ENCODE measurements at regions not wholly inside any gene's neighbourhood (a gene's known extent, or its start where the extent isn't known, plus 50 kb on each side); places are given as distances from the start of the nearest gene placed in this dataset.

DNA sequence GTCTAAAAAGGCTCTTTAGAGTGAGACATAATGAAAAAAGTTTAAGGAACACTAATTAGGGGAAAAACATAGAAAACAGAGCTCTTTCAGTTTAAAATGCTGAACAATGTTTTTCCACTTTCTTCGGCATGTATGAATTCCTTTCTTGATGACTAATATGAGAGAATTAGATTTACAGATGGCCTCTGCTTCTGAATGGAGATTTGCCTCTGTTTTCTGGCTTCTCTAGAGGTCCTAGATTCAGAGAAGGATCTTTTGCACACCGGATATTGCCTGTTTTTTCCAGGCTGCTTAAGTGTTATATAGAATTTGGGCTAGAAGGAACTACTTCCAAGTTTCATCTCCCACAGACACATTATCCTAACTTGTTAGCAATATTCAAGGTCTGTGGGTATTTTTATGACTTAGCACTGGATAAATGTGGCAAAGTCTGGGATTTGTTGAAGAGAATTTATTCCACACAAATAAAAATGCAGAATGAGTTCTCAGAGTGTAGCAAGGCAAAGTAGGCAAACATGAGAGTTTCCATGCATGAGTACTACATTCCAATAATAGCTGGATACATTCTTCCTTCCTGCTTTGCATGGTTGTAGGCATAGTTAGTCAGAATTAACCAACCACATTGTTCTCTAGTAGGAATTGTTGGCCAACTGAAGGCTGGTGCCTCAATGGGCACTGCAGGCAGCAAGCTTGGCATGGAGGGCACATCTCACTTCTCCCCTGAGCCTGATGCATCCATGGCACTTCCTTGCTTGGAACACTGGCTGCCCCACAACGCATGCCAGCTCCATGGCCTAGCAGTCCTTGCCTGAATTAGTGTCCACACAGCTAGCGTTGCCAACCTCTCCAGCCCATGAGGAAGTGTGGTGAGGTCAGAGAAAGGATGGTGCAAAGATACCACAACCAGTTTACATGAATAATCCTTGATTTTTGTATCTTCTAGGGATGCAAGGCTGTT, 224.2 kb downstream of the CLIC5 start:
- no peak for DNase-seq (ENCODE audit: low read depth)

DNA sequence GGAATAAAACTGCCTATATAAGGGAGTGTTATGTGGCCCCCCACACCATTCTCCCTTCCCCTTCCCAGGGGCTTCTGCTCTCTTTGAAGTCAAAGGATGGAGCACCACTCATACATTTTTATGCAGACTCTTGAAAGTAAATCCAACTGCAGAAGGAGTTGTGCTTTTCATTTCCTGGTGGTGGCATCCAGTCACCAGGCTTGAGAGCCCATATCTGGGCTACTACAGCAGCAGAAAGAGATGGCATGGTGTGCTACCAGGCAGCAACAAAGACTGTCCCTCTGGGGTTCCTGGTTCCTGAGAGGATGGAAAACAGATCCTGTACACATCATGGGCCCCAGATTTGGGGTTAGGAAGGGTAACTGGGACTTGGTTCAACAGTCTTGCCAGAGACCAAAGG, 226.4 kb downstream of the CLIC5 start:
- DNase-seq (ENCODE audit: low read depth), result no peak

DNA sequence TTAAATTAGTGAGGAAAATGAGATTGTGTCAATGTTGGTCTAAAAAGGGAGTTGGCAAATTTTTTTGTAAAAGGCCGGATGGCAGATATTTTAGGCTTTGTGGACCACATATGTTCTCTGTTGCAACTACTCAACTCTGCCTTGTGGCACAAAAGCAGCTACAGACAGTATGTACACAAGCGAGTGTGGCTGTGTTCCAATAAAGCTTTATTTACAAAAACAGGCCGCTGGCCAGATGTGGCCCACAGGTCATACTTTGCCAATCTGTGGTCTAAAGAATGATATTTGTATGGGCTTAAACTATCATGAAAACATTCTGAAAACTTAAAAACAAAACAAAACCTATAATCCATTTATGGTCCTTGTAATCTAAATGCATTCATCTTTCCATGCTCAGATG, 228.3 kb downstream of the CLIC5 start:
- DNase-seq (ENCODE audit: low read depth), result no peak

DNA sequence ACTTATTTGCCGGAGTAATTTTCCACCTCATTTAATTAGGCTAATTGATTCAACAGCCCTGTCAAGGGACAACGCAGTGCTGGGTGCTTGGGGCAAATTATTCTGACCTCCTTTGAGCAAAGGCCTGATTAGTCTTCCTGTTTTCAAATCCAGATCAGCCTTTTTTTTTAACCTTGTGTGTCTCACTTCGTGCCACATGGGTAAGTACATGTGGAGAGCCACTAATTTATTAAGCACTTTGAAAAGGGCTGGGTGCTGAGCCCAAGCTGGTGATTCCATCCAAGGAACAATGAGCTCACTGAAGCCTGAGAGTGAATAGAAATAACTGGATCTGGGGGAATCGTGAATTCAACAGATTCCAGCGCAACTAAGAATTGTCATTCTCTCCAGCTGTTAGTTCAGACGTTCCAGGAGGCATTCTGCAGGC, 229.3 kb downstream of the CLIC5 start:
- DNase-seq (ENCODE audit: low read depth), result no peak

DNA sequence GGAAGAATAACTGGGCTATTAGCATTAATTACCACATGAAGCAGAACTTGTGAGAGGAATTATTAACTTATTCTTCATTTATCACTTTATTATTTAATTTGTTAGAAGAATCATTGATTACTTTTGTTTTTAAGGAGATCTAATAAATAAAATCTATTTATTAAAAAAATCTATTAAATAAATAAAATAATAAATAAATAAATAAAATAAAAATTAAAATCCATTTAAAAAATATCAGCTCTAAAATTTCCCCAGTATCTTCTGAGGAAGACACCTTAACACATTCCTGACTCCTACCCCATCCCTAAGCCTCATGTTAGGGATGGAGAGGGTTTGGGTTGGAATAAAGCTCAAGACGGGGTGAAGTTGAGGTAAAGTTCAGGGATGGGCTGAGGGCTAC, 231.4 kb downstream of the CLIC5 start:
- DNase-seq (ENCODE audit: low read depth), result no peak

DNA sequence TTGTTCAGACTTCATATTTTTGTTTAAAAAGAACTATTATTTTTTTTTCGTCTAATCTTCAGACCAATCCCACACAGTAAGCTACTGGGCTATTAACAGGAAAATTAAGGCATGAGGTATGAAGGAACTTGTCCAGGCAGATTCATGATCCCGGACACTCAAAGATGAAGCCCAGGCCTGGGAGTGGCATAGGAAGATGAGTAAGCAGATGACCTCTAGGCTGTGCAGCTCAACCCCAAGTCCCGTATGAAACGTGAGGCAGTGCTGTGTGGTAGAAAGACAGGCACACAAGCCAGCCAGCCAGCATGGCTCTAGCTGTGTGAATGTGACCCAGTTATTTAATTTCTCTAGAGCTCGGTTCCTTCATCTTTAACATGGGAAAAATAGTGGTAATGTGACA, 231.9 kb downstream of the CLIC5 start:
- no peak for DNase-seq (ENCODE audit: low read depth)

DNA sequence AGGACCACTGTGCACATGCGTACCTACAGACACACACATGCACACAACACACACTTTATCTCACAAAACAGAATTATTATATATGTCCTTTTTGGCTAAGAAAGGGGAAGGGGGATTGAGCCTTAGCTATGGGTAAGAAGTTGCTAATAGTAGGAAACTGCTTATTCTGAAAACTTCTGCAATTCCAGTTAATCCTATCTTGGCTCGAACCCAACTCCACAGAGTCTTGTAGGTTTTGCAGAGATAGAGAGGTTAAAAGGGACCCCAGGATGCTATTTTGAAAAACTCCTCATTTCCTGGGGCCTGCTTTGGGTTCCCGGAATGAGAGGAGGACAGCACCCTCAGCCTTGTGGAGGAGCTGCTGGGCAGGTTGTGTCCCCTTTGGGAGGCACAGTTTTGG, 233.8 kb downstream of the CLIC5 start:
- no peak for DNase-seq (ENCODE audit: low read depth)

DNA sequence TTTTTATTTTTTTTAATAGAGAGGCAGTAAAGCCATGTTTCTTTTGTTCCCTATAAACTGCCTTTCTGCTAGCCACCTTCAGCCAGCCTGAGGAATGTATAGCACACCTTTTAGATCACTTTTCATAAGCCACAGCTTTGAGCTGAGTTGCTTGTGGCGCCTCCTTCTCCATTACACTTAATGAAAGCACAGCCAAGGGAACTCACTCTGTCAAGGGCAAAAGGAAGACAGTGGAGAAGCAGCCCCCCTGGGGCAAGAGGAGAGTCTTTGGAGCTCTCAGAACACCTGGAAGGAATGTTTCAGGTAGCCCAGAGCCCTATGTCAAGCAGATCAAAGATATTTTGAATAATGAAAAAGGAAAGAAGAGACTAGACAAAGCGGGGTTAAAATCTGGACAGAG, 235.1 kb downstream of the CLIC5 start:
- no peak for DNase-seq (ENCODE audit: low read depth)

DNA sequence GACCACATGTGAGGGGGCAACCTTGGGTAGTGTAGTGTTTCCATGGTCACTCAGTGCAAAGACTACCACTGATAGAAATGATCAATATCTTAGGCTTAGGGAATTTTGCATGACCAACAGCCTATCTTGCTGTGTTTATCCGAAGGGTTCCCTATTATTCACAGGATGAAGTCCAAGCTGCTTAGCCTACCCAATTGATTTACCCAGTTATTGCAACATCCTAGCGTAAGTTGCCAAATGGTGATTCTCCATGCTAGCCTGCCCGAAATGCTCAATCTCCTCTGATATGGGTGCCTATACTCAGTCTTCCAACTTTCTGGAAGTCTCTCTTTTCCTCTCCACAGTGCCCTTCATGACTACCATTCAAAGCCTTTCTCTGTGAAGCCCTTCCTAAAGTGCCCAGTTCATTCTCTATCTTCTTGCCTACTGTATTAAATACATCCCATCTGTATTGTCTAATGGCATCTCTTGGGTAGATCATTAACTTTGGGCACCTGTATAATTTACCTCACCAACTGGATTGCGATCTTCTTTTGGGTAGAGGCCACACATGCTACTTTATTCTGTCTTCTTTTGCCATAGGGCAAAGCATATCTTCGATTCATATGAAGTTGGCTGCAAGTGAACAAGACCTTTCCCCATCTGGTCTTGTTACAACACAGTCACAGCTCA, 240.5 kb downstream of the CLIC5 start:
- DNase-seq (ENCODE audit: low read depth), result no peak

DNA sequence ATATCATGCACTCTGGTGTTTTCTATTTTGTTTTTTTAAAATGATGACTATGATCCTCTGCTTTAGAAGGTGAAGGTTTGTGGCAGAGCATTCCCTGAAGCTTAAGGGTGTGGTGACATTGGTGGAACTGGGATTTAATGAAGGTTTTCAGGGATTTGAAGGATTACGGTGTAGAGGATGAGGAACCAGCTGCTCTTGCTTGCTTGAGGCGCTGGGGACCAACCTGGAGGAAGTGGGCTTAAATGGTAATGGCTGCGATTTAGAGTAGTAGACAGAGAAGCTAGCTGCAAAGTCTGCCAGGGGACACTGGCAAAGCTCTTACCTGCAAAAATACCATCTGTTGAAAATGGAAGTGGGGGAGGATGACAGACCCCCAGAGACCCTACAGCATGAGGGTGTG, 241.8 kb downstream of the CLIC5 start:
- no peak for DNase-seq (ENCODE audit: low read depth)

DNA sequence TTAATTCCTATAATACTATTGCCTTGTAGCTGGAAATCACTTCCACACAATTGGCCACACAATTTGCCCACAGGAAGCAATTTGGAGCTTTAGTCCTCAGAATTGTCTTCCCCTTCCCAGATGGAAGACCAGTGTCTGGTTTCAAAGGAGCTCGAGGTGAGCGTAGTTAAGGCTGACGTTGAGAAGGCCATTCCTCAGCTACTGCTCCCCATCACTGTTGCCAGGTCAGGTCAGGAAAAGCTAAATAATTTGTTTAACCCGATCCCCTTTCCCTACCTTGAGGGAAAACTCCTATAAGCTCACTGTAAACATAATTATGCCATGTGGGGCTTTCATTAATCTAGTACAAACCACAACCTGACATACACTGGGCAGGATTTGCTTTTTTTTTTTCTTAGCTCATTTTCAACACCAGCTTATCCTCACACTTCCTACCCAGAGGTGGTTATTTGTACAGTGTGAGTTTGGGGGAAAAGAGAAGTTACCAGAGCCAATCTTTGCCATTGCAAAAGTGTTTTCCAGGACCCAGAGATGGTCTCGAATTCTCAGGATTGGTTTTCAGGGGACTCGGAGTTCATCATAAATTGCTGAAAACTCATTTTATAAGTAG, 242.7 kb downstream of the CLIC5 start:
- no peak for DNase-seq (ENCODE audit: low read depth)

DNA sequence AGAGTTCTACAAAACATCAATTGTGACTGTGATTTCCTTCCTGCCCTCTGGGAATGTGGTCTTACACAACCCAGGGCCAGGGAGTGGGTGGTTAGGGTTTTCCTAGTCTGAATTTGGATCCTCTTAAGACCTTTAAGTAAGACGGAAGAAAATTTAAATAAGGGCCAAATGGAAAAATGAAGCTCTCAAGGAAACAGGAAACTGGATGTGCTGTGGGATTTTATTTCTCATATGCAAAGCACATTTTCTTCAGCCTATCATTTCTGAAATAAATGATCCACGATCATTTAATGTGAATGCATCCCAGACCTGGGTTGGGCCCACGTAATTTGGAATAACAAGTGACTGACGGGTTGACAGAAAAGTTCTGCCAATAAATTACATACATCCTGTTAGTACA, 243.6 kb downstream of the CLIC5 start:
- DNase-seq (ENCODE audit: low read depth), result no peak

DNA sequence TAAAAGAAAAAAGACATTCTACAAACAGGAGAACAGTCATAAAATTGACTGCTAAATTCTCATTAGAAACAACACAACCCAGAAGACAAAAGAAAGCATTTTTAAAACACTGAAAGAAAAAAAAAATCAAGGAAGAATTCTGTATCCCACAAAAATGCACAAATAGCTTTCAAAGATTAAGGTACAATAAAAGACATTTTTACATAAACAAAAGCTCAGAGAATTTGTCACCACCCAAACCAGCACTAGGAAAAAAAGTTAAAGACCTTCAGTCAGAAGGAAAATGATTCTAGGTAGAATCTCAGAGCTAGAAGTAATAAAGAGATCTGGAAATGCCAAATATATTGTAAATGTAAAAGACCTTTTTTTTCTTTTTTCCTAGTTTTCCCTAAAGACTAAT, 252.4 kb downstream of the CLIC5 start:
- DNase-seq (ENCODE audit: low read depth), result no peak

DNA sequence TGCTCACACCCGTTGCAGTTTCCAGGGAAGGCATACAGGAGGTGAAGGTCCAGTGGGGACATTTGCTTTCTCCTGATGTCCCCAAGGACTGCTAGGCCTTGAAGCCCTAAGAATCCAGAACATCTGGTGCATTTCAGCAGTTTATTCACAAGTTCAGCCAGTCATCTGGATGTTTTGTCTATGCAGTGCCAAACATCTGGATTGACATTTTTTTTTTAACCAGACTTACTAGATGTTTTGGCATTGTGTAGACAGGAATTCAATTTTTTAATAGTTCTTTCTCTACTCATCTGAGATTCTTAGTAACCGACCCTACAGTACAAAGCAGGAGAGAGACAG, 256.2 kb downstream of the CLIC5 start:
- DNase-seq (ENCODE audit: low read depth), result no peak

DNA sequence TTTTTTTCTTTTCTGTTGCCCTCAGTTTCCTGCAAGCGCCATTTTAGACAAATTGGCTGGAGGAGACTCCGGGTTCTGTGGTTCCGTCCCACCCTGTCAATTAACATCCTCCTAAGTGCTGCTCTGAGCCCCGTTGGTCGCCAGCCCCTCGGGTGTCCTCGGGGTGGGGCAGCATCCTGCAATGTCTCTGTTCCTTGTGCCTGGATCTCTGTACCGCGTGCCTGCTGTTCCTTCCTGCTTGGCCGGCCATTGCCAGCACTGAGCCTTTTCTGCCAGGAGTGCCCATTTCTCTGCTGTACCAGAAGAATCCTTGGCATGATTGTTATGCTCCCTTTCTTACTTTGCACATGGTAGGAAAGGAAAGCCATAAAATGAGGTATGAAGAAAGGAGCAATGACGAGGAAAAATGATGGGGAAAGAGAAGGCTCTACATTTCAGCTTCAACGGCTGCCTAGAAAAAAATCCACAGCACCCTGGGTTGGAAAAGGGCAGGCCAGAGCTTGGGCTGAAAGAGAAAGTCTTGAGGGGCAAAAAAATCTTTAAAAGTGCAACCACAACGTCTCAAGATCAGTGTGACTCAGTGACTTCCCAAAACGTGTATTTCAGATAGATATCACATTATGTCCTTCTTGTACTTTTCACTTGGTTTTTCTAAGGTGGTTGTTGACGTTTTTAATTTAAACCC, 256.7 kb downstream of the CLIC5 start:
- no peak for DNase-seq (ENCODE audit: low read depth)

DNA sequence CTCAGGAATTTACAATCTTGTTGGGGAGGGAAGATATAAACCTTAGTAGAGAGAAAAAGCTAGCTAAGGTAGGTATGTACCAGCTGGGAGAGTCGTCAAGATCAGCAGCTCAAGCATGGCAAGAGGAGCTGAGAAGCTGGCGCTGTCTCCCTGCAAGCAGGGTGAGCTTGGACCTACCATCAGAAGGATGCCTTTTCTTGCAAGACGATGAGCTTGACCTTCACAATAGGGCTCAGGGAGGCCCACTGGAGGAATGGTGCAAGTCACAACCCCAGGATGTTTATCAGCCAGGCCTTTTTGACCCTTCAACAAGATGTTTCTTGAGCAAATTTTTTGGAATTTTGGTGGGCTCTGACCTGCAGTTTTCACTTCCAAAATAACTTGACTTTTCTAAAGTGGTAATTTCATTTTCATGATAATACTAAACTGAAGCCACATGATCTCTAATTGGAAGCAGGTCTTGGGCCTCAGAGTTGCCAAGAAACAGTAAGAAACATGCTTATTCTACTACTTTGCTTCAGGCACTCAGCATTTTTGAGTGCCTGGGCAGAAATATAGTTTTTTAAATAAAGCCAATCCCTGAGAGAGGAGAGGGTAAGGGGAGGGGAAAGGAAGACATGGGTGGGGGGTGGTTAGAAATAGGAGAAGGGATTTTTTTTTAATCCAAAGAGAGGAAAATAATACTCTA, 258.1 kb downstream of the CLIC5 start:
- no peak for DNase-seq (ENCODE audit: low read depth)

DNA sequence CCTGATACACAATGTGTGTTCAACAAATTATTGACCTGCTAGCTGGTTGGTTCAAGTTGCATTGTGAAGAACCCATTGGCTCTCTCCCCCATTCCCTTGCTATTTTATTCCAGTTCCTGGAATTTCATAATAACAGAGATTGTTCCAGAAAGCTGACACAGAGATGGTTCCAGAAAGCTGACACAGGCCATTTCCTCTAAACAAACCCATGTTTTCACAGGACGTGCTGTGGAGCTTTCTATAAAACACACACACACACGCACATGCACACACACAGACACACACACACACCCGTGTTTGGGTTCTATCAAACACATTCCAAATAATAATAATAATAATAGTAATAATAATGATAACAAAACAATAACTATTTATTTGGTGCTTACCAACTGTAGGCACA, 259.1 kb downstream of the CLIC5 start:
- no peak for DNase-seq (ENCODE audit: low read depth)

DNA sequence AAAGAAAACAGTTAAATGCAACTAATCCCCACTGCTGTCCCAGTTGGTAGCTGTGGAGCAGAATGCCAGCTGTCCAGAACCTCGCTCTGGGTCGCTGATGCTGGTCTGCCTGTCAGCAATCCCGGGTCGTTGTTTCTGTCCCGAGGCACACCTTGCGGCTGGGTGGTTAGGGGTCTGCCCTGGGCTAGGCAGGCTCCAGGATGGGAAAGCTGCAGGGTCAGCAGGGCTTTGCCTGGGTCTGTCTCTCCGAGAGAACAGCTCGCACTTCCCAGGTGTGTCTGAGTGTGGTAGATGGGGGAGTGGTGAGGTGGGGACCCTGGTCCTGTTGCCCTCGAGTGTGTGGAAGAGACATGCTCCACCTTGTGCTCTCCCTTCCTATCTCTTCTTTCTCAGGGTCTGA, 261.2 kb downstream of the CLIC5 start:
- no peak for DNase-seq (ENCODE audit: low read depth)

DNA sequence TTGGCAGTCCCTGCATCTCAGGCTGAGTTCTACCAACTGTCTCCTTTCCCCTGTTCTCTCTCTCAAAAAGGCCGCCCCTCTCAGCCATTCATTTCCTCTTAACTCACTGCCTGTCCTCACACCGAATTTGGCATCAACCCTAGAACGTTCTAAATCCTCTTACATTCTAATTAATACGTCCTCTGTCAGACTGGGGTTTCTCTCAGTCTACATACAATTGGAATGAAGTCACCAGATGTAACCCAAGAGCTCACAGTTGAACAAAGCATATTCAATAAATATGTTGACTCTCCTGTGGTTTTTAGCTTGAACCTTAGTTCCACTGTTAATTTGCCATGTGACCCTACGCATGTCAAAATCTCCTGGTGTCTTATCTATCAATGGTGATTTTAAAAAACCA, 269.6 kb downstream of the CLIC5 start:
- no peak for DNase-seq (ENCODE audit: low read depth)

DNA sequence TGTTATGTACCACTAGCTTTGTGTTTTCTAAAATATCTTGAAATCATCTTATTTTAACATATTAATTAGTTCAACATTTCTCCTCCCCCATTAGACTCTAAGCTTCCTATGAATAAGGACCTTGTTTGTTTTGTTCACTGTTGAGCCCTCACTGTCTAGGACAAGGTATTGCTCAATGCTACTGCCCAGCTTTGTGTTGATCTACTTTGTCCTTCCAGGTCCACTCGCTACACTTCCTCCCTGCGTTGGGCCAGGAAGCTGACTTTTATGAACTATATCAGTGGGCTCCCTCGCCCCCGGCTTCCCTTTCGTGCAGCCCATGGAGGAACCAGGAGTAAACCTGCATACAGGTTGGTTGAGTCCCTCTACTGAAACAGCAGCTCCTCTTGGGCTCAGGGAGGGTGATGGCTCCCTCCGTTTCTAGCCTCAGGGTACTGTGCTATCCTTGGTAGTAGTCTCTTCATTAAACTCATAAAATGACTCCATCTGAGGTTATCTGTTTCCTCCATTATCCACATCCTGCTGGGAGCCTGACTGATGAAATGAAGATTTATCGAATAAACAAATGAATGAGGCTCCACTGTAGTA, 272.5 kb downstream of the CLIC5 start:
- no peak for DNase-seq (ENCODE audit: low read depth)

DNA sequence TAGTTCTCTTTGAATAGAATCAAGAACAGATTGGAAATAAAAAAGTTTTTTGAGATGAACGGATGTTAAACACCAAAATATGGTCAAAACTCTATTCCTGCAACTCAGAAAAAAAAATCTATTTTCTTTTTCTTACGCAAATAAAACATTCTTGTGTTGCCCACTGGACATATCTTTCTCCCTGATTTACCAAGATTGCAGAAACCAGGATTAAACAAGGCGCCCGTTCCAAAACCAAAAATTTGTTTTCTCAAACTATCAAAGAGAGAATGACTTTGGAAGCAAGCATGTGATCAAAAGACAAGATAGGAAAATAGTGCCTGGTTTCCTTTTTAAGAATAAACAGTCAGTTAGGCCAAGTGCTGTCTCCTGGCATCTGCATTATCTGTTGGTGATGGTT, 273.1 kb downstream of the CLIC5 start:
- DNase-seq (ENCODE audit: low read depth), result no peak

Data from activated T-cell treated with anti-CD3 and anti-CD28 coated beads for 24 hours (primary cell).